Mesendoderm (in vitro differentiated cells): ENCODE measurements at regions not wholly inside any gene's neighbourhood (a gene's known extent, or its start where the extent isn't known, plus 50 kb on each side); places are given as distances from the start of the nearest gene placed in this dataset.
"Not testable (repeated sequence)": the region's sequence is repeated elsewhere in the genome, so short reads cannot be mapped to it uniquely, and the experiment has no call there.

Experiments
- DNase-seq: peaks from one replicate; pipeline ENCODE4 v3.0.0; 2013
- H2AK5ac ChIP-seq: 2 replicates; pipeline ENCODE4 v1.6.1; 2013; ENCODE audit warnings: low read length, inconsistent platforms
- H2BK120ac ChIP-seq: 2 replicates; pipeline ENCODE4 v1.6.1; 2013; ENCODE audit warnings: low read depth, mild to moderate bottlenecking, low read length, moderate library complexity, mixed read lengths
- H2BK15ac ChIP-seq: replicated peaks from 2 replicates; pipeline ENCODE4 v1.6.1; 2013; ENCODE audit warnings: low read depth, mild to moderate bottlenecking, moderate library complexity
- H2BK5ac ChIP-seq: 2 replicates; pipeline ENCODE4 v1.6.1; 2013; ENCODE audit warnings: low read length, inconsistent platforms
- H3K18ac ChIP-seq: 2 replicates; pipeline ENCODE4 v1.6.1; 2013; ENCODE audit warnings: mild to moderate bottlenecking, low read length, mixed read lengths
- H3K23ac ChIP-seq: one replicate; pipeline ENCODE4 v1.6.1; 2013; ENCODE audit warnings: low read length
- H3K27ac ChIP-seq: 2 replicates; pipeline ENCODE4 v1.5.1; 2013; ENCODE audit warnings: low read depth, mild to moderate bottlenecking, inconsistent platforms, low read length, moderate library complexity
- H3K27me3 ChIP-seq: 2 replicates; pipeline ENCODE4 v1.6.1; 2013; ENCODE audit warnings: low read length, control low read depth, mild to moderate bottlenecking, inconsistent platforms; ENCODE audit not compliant: insufficient read depth, poor library complexity
- H3K36me3 ChIP-seq: 2 replicates; pipeline ENCODE4 v1.6.1; 2013; ENCODE audit warnings: low read length, inconsistent platforms; ENCODE audit not compliant: control insufficient read depth, insufficient read depth
- H3K4ac ChIP-seq: one replicate; pipeline ENCODE4 v1.6.1; 2013; ENCODE audit warnings: low read depth, mild to moderate bottlenecking, low read length, moderate library complexity
- H3K4me1 ChIP-seq: 2 replicates; pipeline ENCODE4 v1.6.1; 2013; ENCODE audit warnings: low read depth, low read length, inconsistent platforms; ENCODE audit not compliant: control insufficient read depth
- H3K4me2 ChIP-seq: 2 replicates; pipeline ENCODE4 v1.6.1; 2013; ENCODE audit warnings: low read length
- H3K4me3 ChIP-seq: 2 replicates; pipeline ENCODE4 v1.5.1; 2013; ENCODE audit warnings: mild to moderate bottlenecking, low read length
- H3K56ac ChIP-seq: one replicate; pipeline ENCODE4 v1.6.1; 2013; ENCODE audit warnings: low read length
- H3K79me1 ChIP-seq: 2 replicates; pipeline ENCODE4 v1.6.1; 2013; ENCODE audit warnings: low read length, inconsistent platforms
- H3K79me2 ChIP-seq: 2 replicates; pipeline ENCODE4 v1.6.1; 2013; ENCODE audit warnings: mild to moderate bottlenecking, low read length; ENCODE audit not compliant: control insufficient read depth, insufficient read depth
- H3K9ac ChIP-seq: 2 replicates; pipeline ENCODE4 v1.6.1; 2013; ENCODE audit warnings: low read length, inconsistent platforms
- H4K5ac ChIP-seq: one replicate; pipeline ENCODE4 v1.6.1; 2013; ENCODE audit warnings: low read length
- H4K8ac ChIP-seq: one replicate; pipeline ENCODE4 v1.6.1; 2013; ENCODE audit warnings: low read depth, mild to moderate bottlenecking, control low read depth, low read length, moderate library complexity
- whole genome bisulfite sequencing: extraction: QIAGEN DNeasy Blood & Tissue Kit; methylation state at CpG from one replicate; pipeline ENCODE4 v1.1.7; 2013; ENCODE audit warnings: low lambda C conversion rate, missing lambda C conversion rate; ENCODE audit not compliant: insufficient coverage; ENCODE audit errors: extremely low coverage; 5-methylcytosine and 5-hydroxymethylcytosine counted together
- small RNA-seq: library from polyadenylated mRNA; stranded (forward); fragments of <200 nt; extraction: miRNeasy Mini kit (QIAGEN cat#:217004); gene quantifications from one replicate; pipeline ENCODE3, GENCODE V24; 2013; ENCODE audit not compliant: insufficient read depth

DNA sequence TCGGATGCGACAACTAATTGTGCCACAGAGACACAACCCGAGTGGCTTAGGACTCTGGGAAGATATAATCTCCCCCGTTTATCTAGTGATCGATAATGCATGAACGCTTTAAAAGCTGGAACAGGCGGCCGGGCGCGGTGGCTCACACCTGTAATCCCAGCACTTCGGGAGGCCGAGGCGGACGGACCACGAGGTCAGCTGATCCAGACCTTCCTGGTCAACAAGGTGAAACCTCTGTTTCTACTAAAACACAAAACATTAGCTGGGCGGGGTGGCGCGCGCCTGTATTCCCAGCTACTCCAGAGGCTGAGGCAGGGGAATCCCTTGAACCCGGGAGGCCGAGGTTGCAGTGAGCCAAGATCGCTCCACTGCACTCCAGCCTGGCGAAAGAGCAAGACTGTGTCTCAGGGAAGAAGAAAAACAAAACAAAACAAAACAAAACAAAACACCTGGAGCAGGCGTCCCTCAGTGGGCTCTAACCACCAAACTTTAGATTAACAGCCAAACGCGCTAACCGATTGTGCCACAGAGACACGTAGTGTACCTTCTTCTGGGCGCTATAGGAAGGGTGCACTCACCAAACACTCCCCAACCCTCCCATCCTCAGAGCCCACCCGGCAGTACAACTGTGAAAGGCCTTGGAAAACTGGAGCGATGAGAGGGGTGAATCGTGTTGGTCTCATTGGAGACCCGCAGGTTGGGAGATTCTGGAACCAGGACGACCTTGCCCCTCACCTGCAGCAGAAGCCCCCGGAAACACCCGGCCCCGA lies 53.3 kb upstream of the PPIAL4F start:
- not testable (repeated sequence) for H3K27me3 ChIP-seq, H3K56ac ChIP-seq, H3K18ac ChIP-seq, H2BK120ac ChIP-seq, H2BK5ac ChIP-seq, H2AK5ac ChIP-seq, H4K8ac ChIP-seq, H3K4ac ChIP-seq, H3K36me3 ChIP-seq, H2BK15ac ChIP-seq, H3K79me1 ChIP-seq, H3K27ac ChIP-seq, H3K4me2 ChIP-seq, H3K4me3 ChIP-seq, DNase-seq, H3K4me1 ChIP-seq, H3K23ac ChIP-seq, H3K79me2 ChIP-seq, H3K9ac ChIP-seq, H4K5ac ChIP-seq
- no CpG with 5 or more reads among the region's 37 CpGs for WGBS

Small RNAs in the stretch of these regions (small RNA-seq; reads per million reads assigned to genes)
- gene RF00003 = 5.2 reads per million, percentile 72 among the genes with 10 or more reads in this experiment
